DND-41 (cell line): ENCODE measurements at regions not wholly inside any gene's neighbourhood (a gene's known extent, or its start where the extent isn't known, plus 50 kb on each side); places are given as distances from the start of the nearest gene placed in this dataset.

ENCODE experiments used
- CTCF ChIP-seq: IDR thresholded peaks from 2 replicates; pipeline ENCODE4 v1.5.1; 2012; ENCODE audit warnings: borderline replicate concordance, low read length, moderate library complexity, mild to moderate bottlenecking; ENCODE audit not compliant: poor library complexity, severe bottlenecking; ENCODE audit errors: extremely low read depth
- EZH2 ChIP-seq: IDR thresholded peaks from 3 replicates; pipeline ENCODE4 v1.6.1; 2012; ENCODE audit warnings: borderline replicate concordance, low read depth, mild to moderate bottlenecking, moderate library complexity, low read length, inconsistent platforms; ENCODE audit not compliant: severe bottlenecking

GRCh38 chr6:9347608-9348007, 912.3 kb upstream of the SLC35B3 start:
- TF ChIP-seq CTCF (no peak), EZH2 (no peak)
